Panc1 (cell line): ENCODE measurements at regions not wholly inside any gene's neighbourhood (a gene's known extent, or its start where the extent isn't known, plus 50 kb on each side); places are given as distances from the start of the nearest gene placed in this dataset.

Source experiments
- CTCF ChIP-seq: fragments of 450-650 bp; IDR thresholded peaks from 2 replicates; pipeline ENCODE4 v1.5.1; 2017; ENCODE audit warnings: mild to moderate bottlenecking
- POLR2AphosphoS5 ChIP-seq: IDR thresholded peaks from 2 replicates; pipeline ENCODE4 v1.6.1; 2012; ENCODE audit warnings: mild to moderate bottlenecking, low read depth, low read length, moderate library complexity
- REST ChIP-seq, 2 experiments: IDR thresholded peaks; 2 replicates each; pipeline ENCODE4 v1.6.1; 2011 to 2012; ENCODE audit warnings: low read depth in 2 of 2, control low read depth in 1 of 2, low read length in 1 of 2, mild to moderate bottlenecking in 1 of 2, moderate library complexity in 1 of 2; ENCODE audit not compliant: insufficient read depth in 1 of 2
- SIN3A ChIP-seq: IDR thresholded peaks from 2 replicates; pipeline ENCODE4 v1.6.1; 2012; ENCODE audit warnings: low read depth, mild to moderate bottlenecking, low read length, moderate library complexity, borderline replicate concordance; ENCODE audit not compliant: insufficient read depth
- TCF7L2 ChIP-seq: IDR thresholded peaks from 2 replicates; pipeline ENCODE4 v1.6.1; 2011; ENCODE audit warnings: mild to moderate bottlenecking, low read depth, low read length, inconsistent platforms

DNA sequence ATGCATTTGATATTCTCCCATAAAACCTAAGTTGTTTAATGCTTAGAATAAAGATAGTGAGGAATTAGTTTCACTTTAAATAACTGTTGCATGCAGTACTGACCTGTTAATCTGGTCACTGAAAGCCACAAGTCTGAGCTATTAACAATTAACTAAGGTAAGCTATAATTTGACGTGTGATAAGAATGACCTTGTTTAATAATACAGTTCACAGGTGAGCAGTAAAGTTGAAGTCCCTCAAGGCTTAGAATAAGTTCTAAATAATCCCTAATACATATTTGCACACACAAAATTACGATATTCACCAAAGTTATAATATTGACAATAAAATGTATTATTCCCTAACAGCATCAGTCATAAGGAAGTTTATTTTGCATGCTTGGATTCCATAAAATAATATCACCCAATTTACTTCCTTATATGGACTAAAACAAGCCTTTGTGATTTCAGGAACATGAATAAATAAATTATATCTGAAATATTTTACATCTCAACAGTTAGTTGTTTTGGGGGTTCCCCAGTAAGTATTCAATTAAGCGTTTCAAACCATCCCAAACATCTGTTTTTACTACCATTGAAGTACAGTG is 70.6 kb upstream of the CHRM3 start:
- TF ChIP-seq REST (IDR thresholded peaks at IDR 0.05; ENCODE audit: insufficient read depth in 1 of 2, low read depth in 2 of 2, low read length in 1 of 2) (no peak), CTCF (no peak), POLR2AphosphoS5 (no peak), TCF7L2 (no peak), SIN3A (no peak)
